GM19395 (cell line): ENCODE measurements at regions not wholly inside any gene's neighbourhood (a gene's known extent, or its start where the extent isn't known, plus 50 kb on each side); places are given as distances from the start of the nearest gene placed in this dataset.

Experiments used
- ATAC-seq: cut with Tn5 transposase; IDR thresholded peaks from one replicate; pipeline ENCODE4 v1.9.1; 2021; ENCODE audit warnings: mild to moderate bottlenecking, moderate library complexity; ENCODE audit not compliant: unreplicated experiment

- no peak for ATAC-seq
Observed at GRCh38 chr21:22535630-22536029, 1537.4 kb downstream of the NCAM2 start.

- no peak for ATAC-seq
Observed at GRCh38 chr21:22536509-22536908, 1538.3 kb downstream of the NCAM2 start.

DNA sequence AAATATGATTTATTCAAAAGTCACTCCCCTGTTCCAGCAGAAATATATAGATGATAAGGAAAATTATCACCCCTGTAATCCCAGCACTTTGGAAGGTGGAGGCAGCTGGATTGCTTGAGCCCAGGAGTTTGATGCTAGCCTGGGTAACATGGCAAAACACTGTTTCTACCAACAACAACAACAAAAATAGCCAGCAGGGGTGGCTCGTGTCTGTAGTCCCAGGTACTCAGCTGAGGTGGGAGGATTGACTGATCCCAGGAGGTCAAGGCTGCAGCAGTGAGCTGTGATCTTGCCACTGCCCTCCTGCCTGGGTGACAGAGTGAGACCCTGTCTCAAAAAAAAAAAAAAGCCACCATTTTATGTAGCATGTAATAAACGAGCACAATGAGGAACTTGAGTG lies 1546.5 kb downstream of the NCAM2 start:
- ATAC-seq, result no peak

GRCh38 chr21:22552390-22552789 lies 1554.2 kb downstream of the NCAM2 start:
- ATAC-seq, result no peak

DNA sequence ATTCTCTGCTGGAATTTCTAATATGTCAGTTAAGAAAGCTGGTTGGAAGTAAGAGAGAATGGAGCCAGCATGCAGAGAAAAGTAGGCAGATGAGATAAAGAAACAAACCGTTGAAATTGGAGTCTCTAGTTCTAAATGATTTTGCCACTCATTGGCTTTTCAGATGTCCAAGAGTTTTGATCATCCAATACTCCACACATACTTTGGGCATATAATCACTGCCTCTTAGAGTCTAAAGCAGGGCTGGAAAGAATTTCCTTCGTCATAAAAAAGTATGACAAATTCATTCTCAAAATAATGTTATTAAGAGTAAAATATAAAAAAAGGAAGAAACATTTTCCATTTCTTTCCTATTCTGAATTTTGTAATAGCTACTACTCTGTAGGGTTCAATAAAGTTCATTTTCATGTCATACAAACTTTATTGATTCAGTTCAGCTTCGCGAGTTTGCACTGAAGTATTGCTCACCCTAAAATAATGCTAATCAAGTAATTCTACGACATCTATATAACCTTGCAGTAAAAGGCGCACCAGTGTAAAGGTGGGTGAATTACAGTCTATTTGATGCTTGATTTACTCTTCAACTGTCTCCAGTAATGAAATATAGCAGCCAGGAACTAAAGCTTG lies 1556.6 kb downstream of the NCAM2 start:
- no peak for ATAC-seq

DNA sequence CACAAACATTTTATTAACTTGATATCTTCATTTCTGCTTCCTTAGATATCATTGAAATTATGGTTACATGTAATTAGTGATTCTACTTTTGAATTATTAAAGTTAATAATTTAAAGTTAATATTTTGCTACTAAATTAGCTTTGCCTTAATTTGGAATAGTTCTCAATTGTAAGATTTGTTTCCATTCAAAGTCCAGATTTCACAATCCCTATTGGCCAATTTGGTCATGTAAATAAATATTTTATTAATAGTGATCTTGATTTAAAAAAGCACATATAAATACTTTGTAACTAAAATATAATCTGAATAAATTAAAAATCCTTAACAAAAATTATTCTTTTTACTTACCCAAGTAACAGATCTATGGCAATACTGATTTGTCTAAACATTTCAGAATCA lies 1558.6 kb downstream of the NCAM2 start:
- no peak for ATAC-seq

DNA sequence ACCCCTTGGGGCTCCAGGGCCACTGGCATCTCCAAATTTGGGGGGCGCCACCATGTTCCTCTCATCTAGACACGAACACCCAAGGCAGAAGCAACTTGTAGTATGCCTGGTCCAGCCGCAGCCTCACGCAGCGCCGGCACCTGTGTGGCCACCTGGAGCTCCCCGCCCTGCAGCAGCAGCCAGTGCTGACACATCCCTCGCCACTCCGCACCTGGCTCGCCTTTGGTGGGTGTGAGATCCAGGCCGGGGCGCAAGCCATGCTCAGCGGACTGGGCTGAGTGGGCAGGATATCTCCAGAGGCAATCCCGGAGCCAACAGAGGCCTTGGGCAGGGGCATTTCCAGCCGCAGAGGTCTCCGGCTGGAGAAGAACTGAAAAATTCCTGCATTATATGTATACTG lies 1563.7 kb downstream of the NCAM2 start:
- ATAC-seq, result no peak

DNA sequence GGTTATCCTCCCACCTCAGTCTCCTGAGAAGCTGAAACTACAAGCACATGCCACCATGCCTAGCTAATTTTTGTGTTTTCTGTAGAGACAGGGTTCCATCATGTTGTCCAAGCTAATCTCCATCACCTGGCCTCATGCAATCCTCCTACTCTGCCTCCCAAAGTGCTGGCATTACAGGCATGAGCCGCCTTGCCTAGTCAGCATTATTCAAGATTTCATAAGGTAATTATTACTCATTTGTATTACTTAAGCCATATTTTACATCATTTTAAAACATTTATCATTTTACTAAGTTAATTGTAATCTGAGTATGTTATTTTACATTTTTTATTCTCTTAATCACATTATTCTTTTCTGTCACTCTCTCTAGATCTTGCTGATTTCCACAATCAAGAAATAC lies 1575.6 kb downstream of the NCAM2 start:
- ATAC-seq, result no peak

DNA sequence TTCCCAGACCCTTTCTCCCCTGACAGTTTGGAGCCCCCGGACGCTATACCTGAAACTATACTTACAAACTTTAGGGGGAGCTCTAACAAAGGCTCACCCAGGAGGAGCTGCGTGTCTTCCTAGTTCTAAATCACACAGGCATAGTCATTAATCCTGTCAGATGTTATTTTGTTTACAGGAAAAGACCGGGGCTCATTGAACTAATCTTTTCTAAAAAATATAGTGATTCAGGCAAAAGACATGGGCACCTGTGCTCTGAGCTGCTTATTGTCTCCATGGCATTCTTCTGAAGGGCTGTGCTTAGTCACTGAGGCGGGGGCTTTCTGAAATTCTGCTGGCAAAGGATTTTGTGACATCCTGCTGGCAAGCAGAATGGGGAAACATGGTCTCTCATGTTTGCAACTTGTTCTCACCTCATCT lies 1577.0 kb downstream of the NCAM2 start:
- ATAC-seq, result no peak

GRCh38 chr21:22579741-22580140 lies 1581.5 kb downstream of the NCAM2 start:
- no peak for ATAC-seq

DNA sequence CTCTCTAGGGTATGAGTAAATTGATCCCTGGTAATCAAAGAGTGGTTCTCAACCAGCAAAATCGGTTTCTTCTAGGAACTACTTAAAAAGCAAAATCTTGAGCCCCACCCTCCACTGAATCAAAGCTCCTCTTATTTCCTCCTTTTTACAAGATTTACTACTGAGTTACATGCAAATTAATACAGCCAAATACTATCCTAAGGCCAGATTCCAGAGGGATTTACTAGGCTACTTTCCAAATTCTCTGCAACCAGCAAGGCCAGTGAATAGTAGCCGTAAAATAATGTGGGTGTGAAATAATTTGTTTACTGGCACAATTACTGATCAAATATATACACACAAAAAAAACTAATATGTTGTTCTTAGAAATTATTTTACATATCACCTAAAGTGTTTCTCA lies 1583.8 kb downstream of the NCAM2 start:
- ATAC-seq, result no peak

DNA sequence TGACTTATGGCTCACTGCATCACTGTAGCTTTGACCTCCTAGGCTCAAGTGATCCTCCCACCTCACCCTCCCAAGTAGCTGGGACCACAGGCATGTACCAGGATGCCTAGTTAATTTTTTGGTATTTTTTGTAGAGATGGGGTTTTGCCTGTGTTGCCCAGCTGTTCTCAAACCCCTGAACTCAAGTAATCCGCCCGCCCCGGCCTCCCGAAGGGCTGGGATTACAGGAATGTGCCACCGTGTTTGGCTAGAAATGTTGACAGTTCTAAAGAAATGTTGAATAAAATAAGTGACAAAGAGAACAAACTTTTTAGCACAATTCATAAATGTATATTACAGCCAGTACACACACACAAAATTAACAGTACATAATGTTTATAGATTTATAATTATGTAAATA lies 1586.1 kb downstream of the NCAM2 start:
- no peak for ATAC-seq

- no peak for ATAC-seq
Observed at GRCh38 chr21:22585558-22585957, 1587.3 kb downstream of the NCAM2 start.

DNA sequence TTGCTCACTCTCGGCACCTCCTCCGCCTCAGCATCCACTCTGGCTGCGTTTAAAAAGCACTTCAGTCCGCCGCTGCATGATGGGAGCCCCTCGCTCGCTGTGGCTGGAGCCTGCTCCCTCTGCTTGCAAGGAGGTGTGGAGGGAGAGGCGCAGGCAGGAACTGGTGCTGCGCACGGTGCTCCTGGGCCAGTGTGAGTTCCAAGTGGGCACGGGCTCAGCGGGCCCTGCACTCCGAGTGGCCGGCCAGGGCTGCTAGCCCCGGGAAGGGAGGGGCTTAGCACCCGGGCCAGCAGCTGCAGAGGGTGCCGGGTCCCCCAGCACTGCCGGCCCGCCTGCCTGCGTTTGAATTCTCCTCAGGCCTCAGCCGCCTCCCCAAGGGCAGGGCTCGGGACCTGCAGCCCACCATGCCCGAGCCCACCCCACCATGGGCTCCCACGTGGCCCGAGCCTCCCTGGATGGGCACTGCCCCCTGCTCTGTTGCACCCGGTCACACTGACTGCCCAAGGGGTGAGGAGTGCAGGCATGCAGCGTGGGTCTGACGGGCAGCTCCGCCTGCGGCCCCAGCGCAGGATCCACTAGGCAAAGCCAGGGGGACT lies 1599.5 kb downstream of the NCAM2 start:
- no peak for ATAC-seq

DNA sequence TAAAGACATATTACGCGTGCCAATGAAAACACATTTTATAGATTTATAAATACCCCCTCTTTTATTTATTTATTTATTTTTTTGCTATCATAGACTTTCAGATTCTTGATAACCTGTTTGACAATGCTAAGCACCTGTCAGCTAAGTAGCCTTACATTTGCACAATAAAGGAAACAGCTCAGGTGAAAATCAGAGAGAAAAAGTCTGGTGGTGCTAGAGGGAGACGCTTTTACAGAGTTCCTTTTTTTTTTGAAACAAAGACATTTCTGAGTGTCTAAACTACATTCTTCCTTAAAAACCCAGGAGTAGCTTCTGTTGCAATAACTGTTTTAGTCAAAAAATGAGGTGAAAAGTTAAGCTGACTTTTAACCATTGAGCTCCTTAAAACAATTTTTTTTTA lies 1611.6 kb downstream of the NCAM2 start:
- no peak for ATAC-seq

- ATAC-seq, result no peak
Observed at GRCh38 chr21:22627911-22628310, 1629.7 kb downstream of the NCAM2 start.

DNA sequence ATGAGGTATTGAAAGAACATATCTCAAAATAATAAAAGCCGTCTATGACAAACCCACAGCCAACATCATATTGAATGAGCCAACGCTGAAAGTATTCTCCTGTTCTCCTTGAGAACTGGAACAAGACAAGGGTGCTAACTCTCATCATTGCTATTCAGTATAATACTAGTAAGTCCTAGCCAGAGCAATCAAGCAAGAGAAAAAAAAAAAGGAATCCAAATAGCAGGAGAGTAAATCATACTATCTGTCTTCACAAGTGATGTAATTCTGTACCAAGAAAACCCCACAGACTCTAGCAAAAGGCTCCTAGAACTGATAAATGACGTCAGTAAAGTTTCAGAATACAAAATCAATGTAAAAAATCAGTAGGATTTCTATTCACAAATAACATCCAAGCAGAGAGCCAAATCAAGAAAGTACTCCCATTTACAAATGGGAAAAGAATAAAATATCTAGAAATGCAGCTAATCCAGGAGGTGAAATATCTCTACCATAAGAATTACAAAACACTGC lies 1632.8 kb downstream of the NCAM2 start:
- no peak for ATAC-seq

- no peak for ATAC-seq
Observed at GRCh38 chr21:22632176-22632575, 1634.0 kb downstream of the NCAM2 start.

DNA sequence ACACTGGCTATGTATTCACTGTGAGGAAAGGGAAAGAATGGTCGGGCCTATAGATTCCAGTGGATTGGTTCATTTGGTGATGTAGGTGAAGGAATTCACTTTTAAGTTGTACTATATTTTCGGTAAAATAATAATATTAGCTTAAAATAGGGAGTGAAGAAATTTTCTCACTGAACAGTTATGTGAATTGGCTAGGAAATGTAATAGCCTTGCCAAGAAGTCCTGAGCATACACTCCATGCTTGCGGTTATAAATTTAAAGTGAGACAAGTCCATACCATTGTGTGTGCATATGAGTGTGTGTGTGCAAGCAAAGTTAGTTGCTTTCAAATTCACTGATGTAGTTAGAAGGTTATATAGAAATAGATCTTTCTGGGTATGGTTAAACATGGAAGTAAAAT lies 1651.0 kb downstream of the NCAM2 start:
- no peak for ATAC-seq

DNA sequence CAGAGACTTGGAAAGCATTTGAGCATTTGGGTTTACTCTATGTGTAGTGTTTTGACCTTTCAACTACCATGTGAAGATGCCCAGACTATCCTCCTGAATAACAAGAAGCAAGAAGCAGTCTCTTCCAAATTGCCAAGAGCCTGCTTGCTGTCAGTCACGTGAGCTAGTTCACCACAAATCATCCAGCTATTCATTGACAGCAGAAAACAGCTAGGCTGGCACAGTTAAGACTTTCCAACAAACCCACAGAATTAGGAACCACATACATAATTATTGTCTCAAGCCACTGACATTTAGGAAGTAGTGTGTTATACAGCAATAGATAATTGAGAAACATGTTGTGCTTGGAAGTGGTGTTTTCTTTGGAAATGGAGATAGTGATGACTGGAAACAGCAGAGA lies 1652.0 kb downstream of the NCAM2 start:
- ATAC-seq, result no peak

DNA sequence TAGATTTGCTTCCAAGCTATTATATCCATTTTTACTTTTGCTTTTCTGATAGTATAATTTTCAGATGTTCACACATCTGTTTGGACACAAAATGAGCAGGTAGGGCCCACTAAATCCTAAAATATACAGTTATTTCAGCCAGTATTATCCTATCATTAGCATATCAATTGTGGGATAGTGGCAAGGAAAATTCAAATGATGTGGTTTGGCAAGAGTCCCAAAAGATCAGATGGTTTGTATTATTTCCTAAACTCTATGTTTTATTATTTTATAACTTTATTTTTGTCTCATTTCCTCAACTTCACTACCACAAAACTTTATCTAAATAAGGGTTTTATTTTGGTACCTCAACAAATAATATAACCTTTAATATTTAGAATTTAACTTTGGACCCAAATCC lies 1659.6 kb downstream of the NCAM2 start:
- ATAC-seq, result no peak

DNA sequence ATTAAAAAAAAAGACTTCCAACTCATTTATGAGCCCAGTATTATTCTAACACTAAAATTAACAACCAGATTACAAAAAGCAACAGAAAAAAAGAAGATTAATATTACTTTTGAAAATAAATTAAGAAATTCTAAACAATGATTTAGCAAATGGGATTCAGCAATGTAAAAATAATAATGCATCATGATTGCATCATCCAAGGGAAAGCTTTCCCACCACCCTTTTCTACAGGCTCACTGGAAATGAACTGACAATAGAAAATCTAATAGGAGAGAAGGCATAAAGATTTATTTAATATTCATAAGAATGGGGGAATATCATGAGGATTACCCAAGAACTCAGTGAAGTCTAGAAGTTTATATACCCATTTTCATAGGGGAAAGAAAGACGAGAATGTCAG lies 1671.9 kb downstream of the NCAM2 start:
- no peak for ATAC-seq

- no peak for ATAC-seq
Observed at GRCh38 chr21:22679207-22679606, 1681.0 kb downstream of the NCAM2 start.
